H9 (cell line): ENCODE measurements at regions not wholly inside any gene's neighbourhood (a gene's known extent, or its start where the extent isn't known, plus 50 kb on each side); places are given as distances from the start of the nearest gene placed in this dataset.

Experiments used
- DNase-seq: peaks from one replicate; pipeline ENCODE4 v3.0.0-alpha.2; 2017
- H2AFZ ChIP-seq: one replicate; pipeline ENCODE4 v1.6.1; 2013; ENCODE audit warnings: mild to moderate bottlenecking, low read length, control low read depth, moderate library complexity
- H2AK5ac ChIP-seq: 2 replicates; pipeline ENCODE4 v1.6.1; 2013; ENCODE audit warnings: low read length, control low read depth, mixed read lengths; ENCODE audit not compliant: insufficient read length
- H2BK120ac ChIP-seq: one replicate; pipeline ENCODE4 v1.6.1; 2013; ENCODE audit warnings: low read depth, mild to moderate bottlenecking, low read length, control low read depth, inconsistent platforms; ENCODE audit not compliant: poor library complexity, severe bottlenecking
- H2BK12ac ChIP-seq: 2 replicates; pipeline ENCODE4 v1.6.1; 2013; ENCODE audit warnings: low read length, control low read depth, mixed read lengths, low read depth; ENCODE audit not compliant: insufficient read length
- H2BK15ac ChIP-seq: 2 replicates; pipeline ENCODE4 v1.6.1; 2013; ENCODE audit warnings: low read depth, low read length, control low read depth
- H2BK20ac ChIP-seq: one replicate; pipeline ENCODE4 v1.6.1; 2013; ENCODE audit warnings: low read depth, mild to moderate bottlenecking, low read length, control low read depth, inconsistent platforms; ENCODE audit not compliant: poor library complexity, severe bottlenecking
- H2BK5ac ChIP-seq: 2 replicates; pipeline ENCODE4 v1.6.1; 2013; ENCODE audit warnings: low read length, control low read depth, mixed read lengths; ENCODE audit not compliant: insufficient read length
- H3K14ac ChIP-seq: 2 replicates; pipeline ENCODE4 v1.6.1; 2013; ENCODE audit warnings: low read length, control low read depth; ENCODE audit not compliant: insufficient read depth
- H3K18ac ChIP-seq: 2 replicates; pipeline ENCODE4 v1.6.1; 2013; ENCODE audit warnings: low read depth, mild to moderate bottlenecking, mixed read lengths, low read length, control low read depth; ENCODE audit not compliant: insufficient read length
- H3K23ac ChIP-seq: 2 replicates; pipeline ENCODE4 v1.6.1; 2013; ENCODE audit warnings: low read length, control low read depth, mixed read lengths, low read depth; ENCODE audit not compliant: insufficient read length
- H3K23me2 ChIP-seq: 2 replicates; pipeline ENCODE4 v1.6.1; 2013; ENCODE audit warnings: low read depth, mild to moderate bottlenecking, mixed read lengths, low read length, control low read depth; ENCODE audit not compliant: insufficient read length, poor library complexity, severe bottlenecking
- H3K27ac ChIP-seq: 2 replicates; pipeline ENCODE4 v1.5.1; 2013; ENCODE audit warnings: low read length, control low read depth, mixed read lengths, low read depth; ENCODE audit not compliant: insufficient read length
- H3K27me3 ChIP-seq: 2 replicates; pipeline ENCODE4 v1.6.1; 2013; ENCODE audit warnings: low read length, control low read depth, inconsistent platforms; ENCODE audit not compliant: insufficient read depth
- H3K4ac ChIP-seq: 2 replicates; pipeline ENCODE4 v1.6.1; 2013; ENCODE audit warnings: low read depth, mild to moderate bottlenecking, control low read depth, inconsistent platforms, low read length, moderate library complexity
- H3K4me1 ChIP-seq: 2 replicates; pipeline ENCODE4 v1.6.1; 2013; ENCODE audit warnings: low read length, control low read depth, inconsistent platforms; ENCODE audit not compliant: insufficient read depth
- H3K4me2 ChIP-seq: 2 replicates; pipeline ENCODE4 v1.6.1; 2013; ENCODE audit warnings: low read length, control low read depth, mixed read lengths; ENCODE audit not compliant: insufficient read length, insufficient read depth
- H3K56ac ChIP-seq: 2 replicates; pipeline ENCODE4 v1.6.1; 2013; ENCODE audit warnings: low read depth, mild to moderate bottlenecking, mixed read lengths, low read length, control low read depth; ENCODE audit not compliant: insufficient read length
- H3K79me1 ChIP-seq: 2 replicates; pipeline ENCODE4 v1.6.1; 2013; ENCODE audit warnings: low read depth, mild to moderate bottlenecking, moderate library complexity, low read length, control low read depth, inconsistent platforms; ENCODE audit not compliant: insufficient read depth, poor library complexity, severe bottlenecking
- H3K79me2 ChIP-seq: 2 replicates; pipeline ENCODE4 v1.6.1; 2013; ENCODE audit warnings: low read length, control low read depth, inconsistent platforms; ENCODE audit not compliant: insufficient read depth
- H3K9ac ChIP-seq: 2 replicates; pipeline ENCODE4 v1.6.1; 2013; ENCODE audit warnings: low read length, control low read depth, mixed read lengths; ENCODE audit not compliant: insufficient read length; ENCODE audit errors: extremely low read depth
- H3K9me3 ChIP-seq: one replicate; pipeline ENCODE4 v1.6.1; 2013; ENCODE audit warnings: low read depth, low read length, inconsistent platforms; ENCODE audit not compliant: control insufficient read depth
- H3T11ph ChIP-seq: one replicate; pipeline ENCODE4 v1.6.1; 2013; ENCODE audit warnings: mild to moderate bottlenecking, low read length, control low read depth, inconsistent platforms
- H4K20me1 ChIP-seq: one replicate; pipeline ENCODE4 v1.6.1; 2013; ENCODE audit not compliant: control insufficient read depth, insufficient read length, insufficient read depth
- H4K5ac ChIP-seq: 2 replicates; pipeline ENCODE4 v1.6.1; 2013; ENCODE audit warnings: low read depth, mild to moderate bottlenecking, mixed read lengths, low read length, control low read depth; ENCODE audit not compliant: insufficient read length
- H4K8ac ChIP-seq: replicated peaks from 2 replicates; pipeline ENCODE4 v1.6.1; 2013; ENCODE audit warnings: low read length, control low read depth, mixed read lengths, low read depth; ENCODE audit not compliant: insufficient read length
- H4K91ac ChIP-seq: 2 replicates; pipeline ENCODE4 v1.6.1; 2013; ENCODE audit warnings: low read depth, mild to moderate bottlenecking, moderate library complexity, mixed read lengths, low read length, control low read depth; ENCODE audit not compliant: insufficient read length
- H3K27ac Mint-ChIP-seq, 3 experiments: 2 replicates in 2 of 3; 3 replicates in 1 of 3; pipeline ENCODE4 v1.8.0; 2020 to 2021; ENCODE audit warnings: mixed read lengths in 3 of 3, mild to moderate bottlenecking in 1 of 3, moderate library complexity in 1 of 3
- H3K27me3 Mint-ChIP-seq: 2 replicates; pipeline ENCODE4 v1.8.0; 2021; ENCODE audit warnings: low read depth, mild to moderate bottlenecking, moderate library complexity, mixed read lengths
- H3K36me3 Mint-ChIP-seq, 3 experiments: 2 replicates in 2 of 3; 3 replicates in 1 of 3; pipeline ENCODE4 v1.8.0; 2020 to 2021; ENCODE audit warnings: low read depth in 3 of 3, mixed read lengths in 3 of 3; ENCODE audit not compliant: insufficient read depth in 1 of 3
- H3K4me1 Mint-ChIP-seq, 2 experiments: 2 replicates each; pipeline ENCODE4 v1.8.0; 2020; ENCODE audit warnings: mixed read lengths in 2 of 2
- H3K4me3 Mint-ChIP-seq, 2 experiments: 2 replicates in 1 of 2; 3 replicates in 1 of 2; pipeline ENCODE4 v1.8.0; 2020 to 2021; ENCODE audit warnings: mild to moderate bottlenecking in 2 of 2, mixed read lengths in 2 of 2, moderate library complexity in 1 of 2
- H3K9me3 Mint-ChIP-seq, 2 experiments: 2 replicates in 1 of 2; 3 replicates in 1 of 2; pipeline ENCODE4 v1.8.0; 2020; ENCODE audit warnings: mild to moderate bottlenecking in 2 of 2, mixed read lengths in 2 of 2, moderate library complexity in 1 of 2
- WGBS: extraction: QIAGEN DNeasy Blood & Tissue Kit; methylation state at CpG from one replicate; pipeline ENCODE4 v1.1.7; 2013; ENCODE audit warnings: missing lambda C conversion rate, low lambda C conversion rate, mixed read lengths; ENCODE audit not compliant: insufficient read length; ENCODE audit errors: extremely low coverage; 5-methylcytosine and 5-hydroxymethylcytosine counted together
- TF ChIP-seq, protein P1 (sequence below): fragments of 200-600 bp; sonication (generic); conservative IDR thresholded peaks from 3 replicates; pipeline ENCODE4 v1.8.0; 2021; ENCODE audit warnings: antibody characterized with exemption, mild to moderate bottlenecking

DNA sequence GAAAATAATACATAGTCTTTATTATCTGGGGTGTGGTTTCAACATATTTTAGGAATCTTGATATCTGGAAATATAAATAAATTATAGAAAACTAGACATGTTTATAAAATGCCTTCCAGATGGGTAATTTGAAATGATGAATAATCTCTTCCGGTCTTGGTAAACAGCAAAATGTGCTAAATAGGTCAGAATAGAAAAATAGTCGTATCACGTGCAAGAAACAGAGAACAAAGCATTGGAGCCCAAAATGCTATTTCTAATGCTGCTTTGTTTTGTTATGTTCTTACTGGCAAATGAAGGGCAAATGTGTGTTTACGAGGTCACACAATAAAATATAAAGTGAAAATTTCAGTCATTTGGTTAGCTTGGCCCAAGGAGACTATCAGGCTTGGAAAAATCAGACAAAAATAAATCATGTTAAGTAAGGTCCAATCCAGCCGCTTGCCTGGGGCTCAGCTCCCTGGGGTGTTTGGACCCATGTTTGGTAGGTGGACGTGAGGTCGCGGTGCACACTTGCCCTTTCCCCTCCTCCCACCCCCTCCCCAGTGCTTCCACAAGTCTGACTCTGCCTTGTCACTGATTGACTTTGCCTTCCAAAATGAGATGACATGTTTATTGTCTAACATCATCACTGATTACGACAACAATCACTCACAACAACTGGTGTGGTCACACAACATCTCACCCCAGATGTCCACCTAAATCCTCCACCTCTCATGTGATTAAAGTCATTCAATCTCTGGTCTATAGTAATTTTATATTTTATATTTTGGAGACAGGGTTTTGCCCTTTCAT is 56.0 kb downstream of the RIN2 start:
- H3K79me1 ChIP-seq, result no peaks in the 10 kb centered on the region
- WGBS, result no CpG with 5 or more reads among the region's 9 CpGs

More for the DNA sequence above, 56.0 kb downstream of the RIN2 start:
- peaks cover 4% of the 10 kb centered on the region in 2 experiments for H3K4me1 Mint-ChIP-seq
- no peak overlapping the region for H3K4me3 Mint-ChIP-seq
- H3K14ac ChIP-seq, result no peak overlapping the region
- no peak for DNase-seq
- H2BK20ac ChIP-seq, result no peak overlapping the region
- no peak overlapping the region for H3K56ac ChIP-seq
- no peaks in the 10 kb centered on the region for H4K20me1 ChIP-seq
- TF ChIP-seq, protein P1, sequence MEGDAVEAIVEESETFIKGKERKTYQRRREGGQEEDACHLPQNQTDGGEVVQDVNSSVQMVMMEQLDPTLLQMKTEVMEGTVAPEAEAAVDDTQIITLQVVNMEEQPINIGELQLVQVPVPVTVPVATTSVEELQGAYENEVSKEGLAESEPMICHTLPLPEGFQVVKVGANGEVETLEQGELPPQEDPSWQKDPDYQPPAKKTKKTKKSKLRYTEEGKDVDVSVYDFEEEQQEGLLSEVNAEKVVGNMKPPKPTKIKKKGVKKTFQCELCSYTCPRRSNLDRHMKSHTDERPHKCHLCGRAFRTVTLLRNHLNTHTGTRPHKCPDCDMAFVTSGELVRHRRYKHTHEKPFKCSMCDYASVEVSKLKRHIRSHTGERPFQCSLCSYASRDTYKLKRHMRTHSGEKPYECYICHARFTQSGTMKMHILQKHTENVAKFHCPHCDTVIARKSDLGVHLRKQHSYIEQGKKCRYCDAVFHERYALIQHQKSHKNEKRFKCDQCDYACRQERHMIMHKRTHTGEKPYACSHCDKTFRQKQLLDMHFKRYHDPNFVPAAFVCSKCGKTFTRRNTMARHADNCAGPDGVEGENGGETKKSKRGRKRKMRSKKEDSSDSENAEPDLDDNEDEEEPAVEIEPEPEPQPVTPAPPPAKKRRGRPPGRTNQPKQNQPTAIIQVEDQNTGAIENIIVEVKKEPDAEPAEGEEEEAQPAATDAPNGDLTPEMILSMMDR, result no peak
- H2BK120ac ChIP-seq, result no peak overlapping the region
- no peaks in the 10 kb centered on the region for H3K9me3 Mint-ChIP-seq
- H4K8ac ChIP-seq, result no peak overlapping the region
- no peaks in the 10 kb centered on the region for H3K4me1 ChIP-seq
- H3K27ac Mint-ChIP-seq, result no peak overlapping the region
- H2AK5ac ChIP-seq, result no peak overlapping the region
- H3K4ac ChIP-seq, result no peak overlapping the region
- H3K23ac ChIP-seq, result no peak overlapping the region
- no peaks in the 10 kb centered on the region; the same call in 1 of the 2 replicates for H3K27me3 Mint-ChIP-seq
- H3K9ac ChIP-seq, result no peak overlapping the region
- no peak overlapping the region for H2BK12ac ChIP-seq
- H3K79me2 ChIP-seq, result 0 out of 2 replicates have a peak, but pooled peaks cover 2% of the 10 kb centered on the region
- no peak overlapping the region for H3T11ph ChIP-seq
- H3K27me3 ChIP-seq, result no peaks in the 10 kb centered on the region
- peaks cover 0 to 4% (median 0%) of the 10 kb centered on the region in 3 experiments; a peak in 1 of 7 replicates for H3K36me3 Mint-ChIP-seq
- H3K27ac ChIP-seq, result no peak overlapping the region
- H2BK15ac ChIP-seq, result no peak overlapping the region
- H4K5ac ChIP-seq, result no peak overlapping the region
- no peak overlapping the region for H3K4me2 ChIP-seq
- H4K91ac ChIP-seq, result no peak overlapping the region
- no peak overlapping the region for H3K18ac ChIP-seq
- no peak overlapping the region for H2AFZ ChIP-seq
- no peak overlapping the region for H2BK5ac ChIP-seq
- no peaks in the 10 kb centered on the region for H3K23me2 ChIP-seq
- H3K9me3 ChIP-seq, result no peaks in the 10 kb centered on the region
